Upper lobe of right lung (tissue), 1 donor: ENCODE measurements at regions not wholly inside any gene's neighbourhood (a gene's known extent, or its start where the extent isn't known, plus 50 kb on each side); places are given as distances from the start of the nearest gene placed in this dataset.

Experiments
- ATAC-seq: fragments of 200-7000 bp; cut with Tn5 transposase; one replicate; pipeline ENCODE4 v1.9.1; 2020; ENCODE audit warnings: mild to moderate bottlenecking, moderate library complexity
- DNase-seq: peaks from one replicate; pipeline ENCODE4 v3.0.0-alpha.2; 2020
- H3K27ac ChIP-seq: fragments of 200-600 bp; one replicate; pipeline ENCODE4 v1.8.0; 2022
- H3K27me3 ChIP-seq: fragments of 200-600 bp; one replicate; pipeline ENCODE4 v1.8.0; 2022; ENCODE audit warnings: mild to moderate bottlenecking
- H3K36me3 ChIP-seq: fragments of 200-600 bp; one replicate; pipeline ENCODE4 v1.8.0; 2022
- H3K4me1 ChIP-seq: fragments of 200-600 bp; one replicate; pipeline ENCODE4 v1.8.0; 2022
- H3K4me3 ChIP-seq: fragments of 200-600 bp; one replicate; pipeline ENCODE4 v1.8.0; 2022; ENCODE audit warnings: mild to moderate bottlenecking
- H3K9me3 ChIP-seq: fragments of 200-600 bp; one replicate; pipeline ENCODE4 v1.8.0; 2022
- CTCF ChIP-seq: fragments of 200-600 bp; IDR thresholded peaks from one replicate; pipeline ENCODE4 v1.8.0; 2022; ENCODE audit warnings: antibody characterized with exemption
- intact Hi-C: fragments of 100-400 bp; cut with DNase I; formaldehyde crosslinking; loops from one replicate; pipeline ENCODE4 v1.11.0; 2022
- donor health status: DM: no; HTN: yes; CAD: no; lungs with severe emphysema.

GRCh38 chr7:69399401-69399800 lies 198.9 kb upstream of the AUTS2 start:
- no peak for DNase-seq
- H3K9me3 ChIP-seq = no peaks in the 10 kb centered on the region
- no peak overlapping the region for H3K27ac ChIP-seq
- no peaks in the 10 kb centered on the region for H3K4me1 ChIP-seq
- H3K36me3 ChIP-seq = no peaks in the 10 kb centered on the region
- H3K4me3 ChIP-seq = no peak overlapping the region
- no peaks in the 10 kb centered on the region for H3K27me3 ChIP-seq
- TF ChIP-seq CTCF = no peak
- intact Hi-C loops = no loop called here
- no peak for ATAC-seq

DNA sequence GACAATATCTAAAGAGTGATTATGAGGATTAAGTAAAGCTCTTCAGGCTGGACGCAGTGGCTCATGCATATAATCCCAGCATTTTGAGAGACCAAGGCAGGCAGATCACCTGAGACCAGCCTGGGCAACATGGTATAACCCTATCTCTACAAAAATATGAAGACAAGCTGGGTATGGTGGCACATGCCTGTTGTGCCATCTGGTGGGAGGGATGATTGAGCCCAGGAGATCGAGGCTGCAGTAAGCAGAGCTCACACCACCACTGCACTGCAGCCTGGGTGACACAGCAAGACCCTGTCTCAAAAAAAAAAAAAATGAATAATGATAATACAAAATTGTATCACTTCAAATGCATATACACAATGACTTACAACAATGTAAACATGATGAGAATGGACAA lies 195.6 kb upstream of the AUTS2 start:
- no peak overlapping the region for H3K4me3 ChIP-seq
- no peaks in the 10 kb centered on the region for H3K36me3 ChIP-seq
- H3K27ac ChIP-seq = no peak overlapping the region
- H3K27me3 ChIP-seq = no peaks in the 10 kb centered on the region
- H3K4me1 ChIP-seq = no peaks in the 10 kb centered on the region
- no peak for TF ChIP-seq CTCF
- no peaks in the 10 kb centered on the region for H3K9me3 ChIP-seq
- intact Hi-C loops = no loop called here
- DNase-seq (no peak), ATAC-seq (no peak)

GRCh38 chr7:69403169-69403568 lies 195.1 kb upstream of the AUTS2 start:
- Histone ChIP-seq H3K36me3 (no peaks in the 10 kb centered on the region), H3K9me3 (no peaks in the 10 kb centered on the region), H3K27me3 (no peaks in the 10 kb centered on the region), H3K4me1 (no peaks in the 10 kb centered on the region), H3K27ac (no peak overlapping the region), H3K4me3 (no peak overlapping the region)
- ATAC-seq (peak; percentile 59), DNase-seq (no peak)
- peak; percentile 15 for TF ChIP-seq CTCF
- intact Hi-C loops = no loop called here

DNA sequence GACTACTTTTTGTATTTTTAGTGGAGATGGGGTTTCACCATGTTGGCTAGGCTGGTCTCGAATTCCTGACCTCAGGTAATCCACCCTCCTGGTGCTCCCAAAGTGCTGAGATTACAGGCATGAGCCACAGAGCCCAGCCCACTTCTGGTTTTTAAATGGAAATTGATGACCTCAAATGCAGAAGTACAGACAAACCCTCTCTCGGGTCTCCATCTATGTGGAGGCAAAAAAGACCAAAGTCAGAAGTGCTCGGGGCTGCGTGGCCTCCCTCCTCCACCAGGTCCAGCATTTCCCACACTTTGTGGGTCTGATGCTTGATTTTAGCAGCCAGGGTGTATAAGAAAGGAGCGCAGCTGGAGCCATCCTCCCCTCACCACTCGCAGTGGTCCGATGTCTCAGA lies 187.3 kb upstream of the AUTS2 start:
- H3K9me3 ChIP-seq = no peaks in the 10 kb centered on the region
- ATAC-seq = no peak
- DNase-seq = no peak
- H3K4me1 ChIP-seq = no peaks in the 10 kb centered on the region
- no peak for TF ChIP-seq CTCF
- no peak overlapping the region for H3K4me3 ChIP-seq
- intact Hi-C loops = no loop called here
- no peaks in the 10 kb centered on the region for H3K27me3 ChIP-seq
- H3K27ac ChIP-seq = no peak overlapping the region
- no peaks in the 10 kb centered on the region for H3K36me3 ChIP-seq

- Histone ChIP-seq H3K9me3 (no peaks in the 10 kb centered on the region), H3K4me1 (no peaks in the 10 kb centered on the region), H3K27ac (no peak overlapping the region), H3K4me3 (no peak overlapping the region), H3K27me3 (no peaks in the 10 kb centered on the region), H3K36me3 (no peaks in the 10 kb centered on the region)
- no peak for TF ChIP-seq CTCF
- intact Hi-C loops = no loop called here
- no peak for ATAC-seq
- no peak for DNase-seq
Measured at GRCh38 chr7:69411466-69411865, 186.8 kb upstream of the AUTS2 start.
